H1 (cell line): ENCODE measurements at regions not wholly inside any gene's neighbourhood (a gene's known extent, or its start where the extent isn't known, plus 50 kb on each side); places are given as distances from the start of the nearest gene placed in this dataset.

Source experiments
- ATF2 ChIP-seq: IDR thresholded peaks from 2 replicates; pipeline ENCODE4 v1.6.1; 2012; ENCODE audit warnings: low read length, inconsistent platforms
- BCL11A ChIP-seq, 2 experiments: IDR thresholded peaks; one replicate each; pipeline ENCODE4 v1.6.1; 2011; ENCODE audit warnings: low read depth in 2 of 2, low read length in 2 of 2, mild to moderate bottlenecking in 2 of 2
- CREB1 ChIP-seq: IDR thresholded peaks from 2 replicates; pipeline ENCODE4 v1.6.1; 2012; ENCODE audit warnings: inconsistent platforms
- CTCF ChIP-seq, 3 experiments: IDR thresholded peaks; 1 replicate in 2 of 3; 2 replicates in 1 of 3; pipeline versions ENCODE4 v1.5.1 to v1.6.1; 2011; ENCODE audit warnings: low read length in 3 of 3, mild to moderate bottlenecking in 3 of 3, inconsistent platforms in 2 of 3, low read depth in 1 of 3, moderate library complexity in 1 of 3; ENCODE audit not compliant: insufficient read depth in 1 of 3; ENCODE audit errors: control extremely low read depth in 1 of 3
- EZH2 ChIP-seq: fragments of 200-600 bp; sonication (generic); IDR thresholded peaks from 2 replicates; pipeline ENCODE4 v1.7.1; 2012; ENCODE audit warnings: low read depth, mild to moderate bottlenecking, moderate library complexity, low read length, inconsistent platforms; ENCODE audit not compliant: severe bottlenecking
- KDM1A ChIP-seq: fragments of 200-600, 300-600 bp; sonication (generic); IDR thresholded peaks from 2 replicates; pipeline ENCODE4 v1.7.1; 2016; ENCODE audit warnings: mild to moderate bottlenecking, low read length, borderline replicate concordance
- MAX ChIP-seq: IDR thresholded peaks from 2 replicates; pipeline ENCODE4 v1.6.1; 2012; ENCODE audit warnings: inconsistent platforms
- POLR2A ChIP-seq, 2 experiments: IDR thresholded peaks; 1 replicate in 1 of 2; 2 replicates in 1 of 2; pipeline ENCODE4 v1.6.1; 2011; ENCODE audit warnings: low read depth in 2 of 2, low read length in 2 of 2, mild to moderate bottlenecking in 2 of 2; ENCODE audit errors: control extremely low read depth in 1 of 2
- RXRA ChIP-seq: IDR thresholded peaks from 2 replicates; pipeline ENCODE4 v1.6.1; 2011; ENCODE audit warnings: low read depth, mild to moderate bottlenecking, low read length, moderate library complexity; ENCODE audit not compliant: insufficient read depth
- SP2 ChIP-seq: IDR thresholded peaks from 2 replicates; pipeline ENCODE4 v1.6.1; 2012; ENCODE audit warnings: mild to moderate bottlenecking, low read length, inconsistent platforms
- TEAD4 ChIP-seq: IDR thresholded peaks from 2 replicates; pipeline ENCODE4 v1.6.1; 2012; ENCODE audit warnings: low read depth, low read length, inconsistent platforms, mixed read lengths

GRCh38 chr5:128703322-128703721, 165.3 kb upstream of the FBN2 start:
- no peak for TF ChIP-seq TEAD4
- no peak for TF ChIP-seq POLR2A (IDR thresholded peaks at IDR 0.05; ENCODE audit: control extremely low read depth in 1 of 2, low read depth in 2 of 2, low read length in 2 of 2)
- no peak for TF ChIP-seq MAX
- no peak for TF ChIP-seq CTCF (IDR thresholded peaks at IDR 0.05; ENCODE audit: control extremely low read depth in 1 of 3, insufficient read depth in 1 of 3, low read depth in 1 of 3, low read length in 3 of 3)
- no peak for TF ChIP-seq EZH2
- no peak for TF ChIP-seq CREB1
- no peak for TF ChIP-seq RXRA
- no peak for TF ChIP-seq ATF2
- no peak for TF ChIP-seq KDM1A
- TF ChIP-seq BCL11A (IDR thresholded peaks at IDR 0.05; ENCODE audit: low read depth in 2 of 2, low read length in 2 of 2): no peak
- no peak for TF ChIP-seq SP2
